GM18870 (cell line): ENCODE measurements at regions not wholly inside any gene's neighbourhood (a gene's known extent, or its start where the extent isn't known, plus 50 kb on each side); places are given as distances from the start of the nearest gene placed in this dataset.
"Not testable (repeated sequence)": the region's sequence is repeated elsewhere in the genome, so short reads cannot be mapped to it uniquely, and the experiment has no call there.

Source experiments
- ATAC-seq: cut with Tn5 transposase; IDR thresholded peaks from one replicate; pipeline ENCODE4 v1.9.1; 2021; ENCODE audit warnings: moderate library complexity; ENCODE audit not compliant: unreplicated experiment

- ATAC-seq: not testable (repeated sequence)
Observed at GRCh38 chr9:64370344-64370743, 914.7 kb downstream of the FOXD4L5 start.

- not testable (repeated sequence) for ATAC-seq
Observed at GRCh38 chr9:64369644-64370043, 915.4 kb downstream of the FOXD4L5 start.

GRCh38 chr9:64369114-64369513 is 915.9 kb downstream of the FOXD4L5 start:
- peak; percentile 86 for ATAC-seq

GRCh38 chr9:64368644-64368942 is 916.4 kb downstream of the FOXD4L5 start:
- ATAC-seq: not testable (repeated sequence)

GRCh38 chr9:64367826-64368643 is 917.0 kb downstream of the FOXD4L5 start:
- not testable (repeated sequence) for ATAC-seq
